GM12873 (cell line): ENCODE measurements at regions not wholly inside any gene's neighbourhood (a gene's known extent, or its start where the extent isn't known, plus 50 kb on each side); places are given as distances from the start of the nearest gene placed in this dataset.

Experiments
- CTCF ChIP-seq: IDR thresholded peaks from 2 replicates; pipeline ENCODE4 v1.5.1; 2012; ENCODE audit warnings: low read depth, mild to moderate bottlenecking, moderate library complexity, low read length, control low read depth; ENCODE audit not compliant: insufficient read depth; ENCODE audit errors: missing control alignments

DNA sequence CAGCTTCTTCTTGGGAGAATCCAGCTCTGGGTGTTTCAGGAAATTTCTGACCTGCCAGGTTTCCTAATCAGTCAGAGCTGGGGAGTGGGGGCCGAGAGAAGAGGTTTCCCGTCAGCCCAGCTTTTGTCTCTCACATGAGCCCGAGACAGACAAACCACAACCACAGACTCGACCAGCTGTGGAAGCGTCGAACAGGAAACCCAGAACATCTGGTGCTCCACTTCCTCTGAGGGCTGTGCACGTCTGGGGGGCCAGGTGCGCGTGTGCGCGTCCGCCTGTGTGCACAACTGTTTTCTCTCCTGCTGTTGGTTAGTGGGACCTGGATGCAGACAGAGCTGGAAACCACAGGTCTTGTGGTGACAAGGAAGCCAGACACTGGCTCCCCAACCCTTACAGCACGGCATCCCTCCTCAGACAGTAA, 113.0 kb upstream of the SLC25A33 start:
- TF ChIP-seq CTCF: no peak

DNA sequence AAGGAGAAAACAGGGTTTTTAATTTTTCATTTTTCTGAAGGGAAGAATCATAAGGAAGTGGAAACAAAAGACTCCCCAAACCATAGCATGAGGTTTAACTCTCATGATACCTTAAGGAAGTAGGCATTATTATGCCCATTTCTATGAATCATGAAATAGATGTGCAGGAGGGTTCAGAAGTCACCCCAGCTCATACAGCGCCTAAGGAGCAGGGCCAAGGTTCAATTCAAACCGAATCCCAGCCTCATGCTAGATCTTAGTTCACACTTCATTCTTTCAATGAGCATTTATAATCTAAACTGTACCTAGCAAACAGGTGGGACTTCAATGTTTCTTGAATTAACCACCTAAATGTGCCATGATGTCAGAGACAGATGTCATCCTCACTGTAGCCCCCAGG, 111.9 kb upstream of the SLC25A33 start:
- no peak for TF ChIP-seq CTCF

GRCh38 chr1:9428601-9429341, 110.5 kb upstream of the SLC25A33 start:
- TF ChIP-seq CTCF: no peak

DNA sequence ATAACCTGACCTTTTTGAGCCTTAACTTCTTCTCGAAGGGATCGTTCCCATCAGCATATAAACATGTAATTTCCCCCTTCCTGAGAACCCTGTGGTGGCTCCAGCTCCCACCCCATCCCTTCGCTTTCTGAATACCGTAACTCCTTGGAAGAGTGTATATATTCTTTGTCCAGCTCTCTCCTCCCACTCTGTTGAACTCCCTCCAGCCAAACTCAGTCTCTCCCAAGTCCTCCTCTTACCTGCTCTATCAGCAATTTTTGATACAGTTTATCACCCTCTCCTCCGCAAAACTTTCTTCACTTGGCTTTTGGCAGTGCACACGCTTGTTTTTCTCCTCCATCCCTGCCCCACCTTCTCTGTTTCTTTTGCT, 109.9 kb upstream of the SLC25A33 start:
- no peak for TF ChIP-seq CTCF

DNA sequence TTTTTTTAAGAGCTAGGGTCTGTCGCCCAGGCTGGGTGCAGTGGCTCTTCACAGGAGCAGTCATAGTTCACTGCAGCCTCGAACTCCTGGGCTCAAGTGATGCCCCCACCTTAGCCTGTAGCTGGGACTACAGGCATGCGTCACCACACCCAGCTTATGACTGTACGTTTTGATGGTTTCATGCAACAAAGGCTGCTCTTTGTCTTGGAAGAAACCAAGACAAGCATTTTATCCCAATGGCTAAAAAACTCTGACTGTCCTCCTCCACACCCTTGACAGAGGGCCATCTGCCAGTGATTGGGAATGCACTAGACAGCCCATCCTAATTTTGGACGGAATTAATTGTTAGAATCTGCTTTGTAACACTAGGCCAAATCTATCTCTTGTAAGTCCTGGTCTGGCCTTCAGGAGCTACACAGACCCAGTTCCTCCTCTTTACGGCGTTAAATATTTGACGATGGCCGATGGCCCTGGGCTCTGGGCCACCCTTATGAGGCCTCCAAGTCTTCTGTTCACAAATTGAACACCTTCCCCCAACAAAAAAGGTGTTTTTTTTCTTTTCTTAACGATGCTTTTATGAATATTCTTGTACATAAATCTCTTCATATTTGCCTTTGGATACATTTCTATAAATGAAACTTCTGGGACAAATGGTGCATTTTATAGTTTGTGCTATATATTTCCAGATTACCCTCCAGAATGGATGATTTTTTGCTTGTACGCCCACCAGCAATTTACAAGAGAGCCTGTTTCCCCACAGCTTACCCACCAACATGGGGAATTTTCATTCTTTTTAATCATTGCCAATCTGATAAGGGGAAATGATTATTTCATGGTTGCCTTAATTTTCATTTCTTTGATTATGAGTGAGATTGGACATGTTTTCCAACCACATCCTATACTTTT, 104.8 kb upstream of the SLC25A33 start:
- TF ChIP-seq CTCF: no peak

GRCh38 chr1:9435153-9435636, 104.1 kb upstream of the SLC25A33 start:
- TF ChIP-seq CTCF: no peak
